Neural cell (in vitro differentiated cells): ENCODE measurements at regions not wholly inside any gene's neighbourhood (a gene's known extent, or its start where the extent isn't known, plus 50 kb on each side); places are given as distances from the start of the nearest gene placed in this dataset.

Experiments
- H2AFZ ChIP-seq: fragments of 200-600, 300-800 bp; sonication (generic), shearing (Covaris generic); 2 replicates; pipeline ENCODE4 v1.6.0; 2014; ENCODE audit warnings: low read depth, mild to moderate bottlenecking, antibody characterized with exemption, low read length, moderate library complexity
- H3F3A ChIP-seq: fragments of 200-600 bp; shearing (Covaris generic); 2 replicates; pipeline ENCODE4 v1.6.1; 2016; ENCODE audit warnings: mild to moderate bottlenecking, moderate library complexity, mixed read lengths, antibody characterized with exemption, low read length; ENCODE audit not compliant: insufficient read depth, poor library complexity, severe bottlenecking
- H3K27ac ChIP-seq: fragments of 200-600, 300-800 bp; sonication (generic), shearing (Covaris generic); 2 replicates; pipeline ENCODE4 v1.5.1; 2014; ENCODE audit warnings: mild to moderate bottlenecking, low read length, moderate library complexity
- H3K27me3 ChIP-seq: fragments of 300-800, 200-600 bp; sonication (generic), shearing (Covaris generic); 2 replicates; pipeline ENCODE4 v1.6.0; 2014; ENCODE audit warnings: mild to moderate bottlenecking, low read depth, low read length, moderate library complexity; ENCODE audit not compliant: insufficient read depth
- H3K36me3 ChIP-seq: fragments of 300-800, 200-600 bp; sonication (generic), shearing (Covaris generic); 2 replicates; pipeline ENCODE4 v1.5.1; 2014; ENCODE audit warnings: mild to moderate bottlenecking, antibody characterized with exemption, low read length, moderate library complexity; ENCODE audit not compliant: insufficient read depth
- H3K4me2 ChIP-seq: fragments of 300-800, 200-600 bp; sonication (generic), shearing (Covaris generic); 2 replicates; pipeline ENCODE4 v1.6.0; 2014; ENCODE audit warnings: mild to moderate bottlenecking, low read length
- H3K4me3 ChIP-seq: fragments of 300-800, 200-600 bp; sonication (generic), shearing (Covaris generic); 2 replicates; pipeline ENCODE4 v1.5.1; 2014; ENCODE audit warnings: mild to moderate bottlenecking, low read length, moderate library complexity
- H3K79me2 ChIP-seq: fragments of 200-600 bp; shearing (Covaris generic); replicated peaks from 2 replicates; pipeline ENCODE4 v1.6.0; 2014; ENCODE audit warnings: mild to moderate bottlenecking, low read length, moderate library complexity; ENCODE audit not compliant: insufficient read depth
- H3K9ac ChIP-seq: fragments of 300-800, 200-600 bp; sonication (generic), shearing (Covaris generic); 2 replicates; pipeline ENCODE4 v1.6.1; 2016; ENCODE audit warnings: mild to moderate bottlenecking, low read length, mixed read lengths
- H3K9me2 ChIP-seq: fragments of 200-600 bp; shearing (Covaris generic); 2 replicates; pipeline ENCODE4 v1.6.1; 2016; ENCODE audit warnings: mild to moderate bottlenecking, low read length, mixed read lengths; ENCODE audit not compliant: insufficient read depth
- H3K9me3 ChIP-seq: fragments of 200-600, 300-800 bp; sonication (generic), shearing (Covaris generic); 2 replicates; pipeline ENCODE4 v1.6.1; 2016; ENCODE audit warnings: mild to moderate bottlenecking, mixed run types, low read length, moderate library complexity, mixed read lengths
- H4K20me1 ChIP-seq: fragments of 200-600 bp; shearing (Covaris generic); 2 replicates; pipeline ENCODE4 v1.6.1; 2016; ENCODE audit warnings: mild to moderate bottlenecking, mixed run types; ENCODE audit not compliant: insufficient read depth
- CTCF ChIP-seq: fragments of 450-650 bp; IDR thresholded peaks from 2 replicates; pipeline ENCODE4 v1.5.1; 2014; ENCODE audit warnings: antibody characterized with exemption, mild to moderate bottlenecking, moderate library complexity; ENCODE audit not compliant: poor library complexity, severe bottlenecking
- EP300 ChIP-seq: fragments of 450-650 bp; conservative IDR thresholded peaks from 2 replicates; pipeline ENCODE4 v1.6.1; 2014; ENCODE audit warnings: antibody characterized with exemption, mild to moderate bottlenecking, moderate library complexity; ENCODE audit not compliant: poor library complexity, severe bottlenecking
- EZH2 ChIP-seq: fragments of 200-600, 300-800 bp; shearing (Covaris generic), sonication (generic); IDR thresholded peaks from 2 replicates; pipeline ENCODE4 v1.6.1; 2014; ENCODE audit warnings: antibody characterized with exemption, low read length, borderline replicate concordance, mild to moderate bottlenecking; ENCODE audit not compliant: insufficient read depth, poor library complexity, severe bottlenecking
- MXI1 ChIP-seq: fragments of 450-650 bp; conservative IDR thresholded peaks from 2 replicates; pipeline ENCODE4 v1.6.1; 2014; ENCODE audit warnings: antibody characterized with exemption, mild to moderate bottlenecking; ENCODE audit not compliant: poor library complexity, severe bottlenecking
- POLR2AphosphoS5 ChIP-seq: IDR thresholded peaks from 2 replicates; pipeline ENCODE4 v1.6.1; 2012
- RAD21 ChIP-seq: fragments of 450-650 bp; conservative IDR thresholded peaks from 2 replicates; pipeline ENCODE4 v1.6.1; 2014; ENCODE audit warnings: antibody characterized with exemption, mild to moderate bottlenecking, moderate library complexity
- SMC3 ChIP-seq: fragments of 450-650 bp; conservative IDR thresholded peaks from 2 replicates; pipeline ENCODE4 v1.6.1; 2014; ENCODE audit warnings: antibody characterized with exemption, mild to moderate bottlenecking, moderate library complexity; ENCODE audit not compliant: poor library complexity
- TAF1 ChIP-seq: IDR thresholded peaks from 2 replicates; pipeline ENCODE4 v1.6.1; 2012; ENCODE audit warnings: low read depth
- TF ChIP-seq, protein P1 (sequence below): IDR thresholded peaks from 2 replicates; pipeline ENCODE4 v1.6.1; 2012; ENCODE audit warnings: borderline replicate concordance

- no peak overlapping the region for H3K4me3 ChIP-seq
- no peaks in the 10 kb centered on the region for H3K27me3 ChIP-seq
- no peaks in the 10 kb centered on the region for H3K9me2 ChIP-seq
- TF ChIP-seq SMC3 (no peak), EZH2 (no peak), RAD21 (no peak), POLR2AphosphoS5 (no peak), MXI1 (no peak), TAF1 (no peak), CTCF (no peak), EP300 (no peak)
- TF ChIP-seq, protein P1, sequence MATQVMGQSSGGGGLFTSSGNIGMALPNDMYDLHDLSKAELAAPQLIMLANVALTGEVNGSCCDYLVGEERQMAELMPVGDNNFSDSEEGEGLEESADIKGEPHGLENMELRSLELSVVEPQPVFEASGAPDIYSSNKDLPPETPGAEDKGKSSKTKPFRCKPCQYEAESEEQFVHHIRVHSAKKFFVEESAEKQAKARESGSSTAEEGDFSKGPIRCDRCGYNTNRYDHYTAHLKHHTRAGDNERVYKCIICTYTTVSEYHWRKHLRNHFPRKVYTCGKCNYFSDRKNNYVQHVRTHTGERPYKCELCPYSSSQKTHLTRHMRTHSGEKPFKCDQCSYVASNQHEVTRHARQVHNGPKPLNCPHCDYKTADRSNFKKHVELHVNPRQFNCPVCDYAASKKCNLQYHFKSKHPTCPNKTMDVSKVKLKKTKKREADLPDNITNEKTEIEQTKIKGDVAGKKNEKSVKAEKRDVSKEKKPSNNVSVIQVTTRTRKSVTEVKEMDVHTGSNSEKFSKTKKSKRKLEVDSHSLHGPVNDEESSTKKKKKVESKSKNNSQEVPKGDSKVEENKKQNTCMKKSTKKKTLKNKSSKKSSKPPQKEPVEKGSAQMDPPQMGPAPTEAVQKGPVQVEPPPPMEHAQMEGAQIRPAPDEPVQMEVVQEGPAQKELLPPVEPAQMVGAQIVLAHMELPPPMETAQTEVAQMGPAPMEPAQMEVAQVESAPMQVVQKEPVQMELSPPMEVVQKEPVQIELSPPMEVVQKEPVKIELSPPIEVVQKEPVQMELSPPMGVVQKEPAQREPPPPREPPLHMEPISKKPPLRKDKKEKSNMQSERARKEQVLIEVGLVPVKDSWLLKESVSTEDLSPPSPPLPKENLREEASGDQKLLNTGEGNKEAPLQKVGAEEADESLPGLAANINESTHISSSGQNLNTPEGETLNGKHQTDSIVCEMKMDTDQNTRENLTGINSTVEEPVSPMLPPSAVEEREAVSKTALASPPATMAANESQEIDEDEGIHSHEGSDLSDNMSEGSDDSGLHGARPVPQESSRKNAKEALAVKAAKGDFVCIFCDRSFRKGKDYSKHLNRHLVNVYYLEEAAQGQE, result no peak
- H3K36me3 ChIP-seq, result no peaks in the 10 kb centered on the region
- no peaks in the 10 kb centered on the region for H4K20me1 ChIP-seq
- no peak overlapping the region for H3K27ac ChIP-seq
- H3K4me2 ChIP-seq, result no peak overlapping the region
- H3K9ac ChIP-seq, result no peak overlapping the region
- no peak overlapping the region for H2AFZ ChIP-seq
- no peaks in the 10 kb centered on the region for H3K9me3 ChIP-seq
- H3K79me2 ChIP-seq, result no peaks in the 10 kb centered on the region
- H3F3A ChIP-seq, result no peaks in the 10 kb centered on the region
These were observed 204.5 kb downstream of the SALL1 start for GRCh38 chr16:50946606-50947005.

- Histone ChIP-seq H3K4me3 (no peak overlapping the region), H3K9me2 (no peaks in the 10 kb centered on the region), H2AFZ (no peak overlapping the region), H3K9ac (no peak overlapping the region), H3F3A (no peaks in the 10 kb centered on the region), H3K4me2 (no peak overlapping the region), H3K27me3 (no peaks in the 10 kb centered on the region), H4K20me1 (no peaks in the 10 kb centered on the region), H3K27ac (no peak overlapping the region), H3K9me3 (no peaks in the 10 kb centered on the region), H3K36me3 (no peaks in the 10 kb centered on the region), H3K79me2 (no peaks in the 10 kb centered on the region)
- no peak for TF ChIP-seq TAF1
- TF ChIP-seq MXI1, result no peak
- no peak for TF ChIP-seq RAD21
- no peak for TF ChIP-seq EP300
- no peak for TF ChIP-seq POLR2AphosphoS5
- TF ChIP-seq, protein P1, result no peak
- no peak for TF ChIP-seq EZH2
- no peak for TF ChIP-seq SMC3
- TF ChIP-seq CTCF, result no peak
These were observed 204.2 kb downstream of the CYLD start for GRCh38 chr16:50946098-50946497.
